ENCODE measurements at regions not wholly inside any gene's neighbourhood (a gene's known extent, or its start where the extent isn't known, plus 50 kb on each side); places are given as distances from the start of the nearest gene placed in this dataset.
"Not testable (repeated sequence)": the region's sequence is repeated elsewhere in the genome, so short reads cannot be mapped to it uniquely, and the experiment has no call there.

DNA sequence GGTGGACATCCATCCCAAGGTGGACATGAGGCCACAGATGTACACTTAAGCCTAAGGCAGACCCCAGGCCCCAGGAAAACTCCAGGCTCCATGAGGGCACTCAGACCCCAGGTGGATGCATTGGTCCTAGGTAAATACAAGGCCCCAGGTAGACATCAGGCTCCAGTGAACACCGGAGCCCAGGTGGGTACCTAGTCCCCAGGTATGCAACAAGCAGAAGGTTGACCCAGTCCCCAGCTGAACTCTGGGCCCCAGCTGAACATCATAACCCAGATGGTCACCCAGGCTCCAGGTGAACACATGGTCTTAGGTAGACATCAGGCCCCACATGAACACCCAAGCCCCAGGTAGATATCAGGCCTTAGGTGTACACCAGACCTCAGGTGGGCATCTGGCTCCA lies 1271.9 kb downstream of the FOXD4L5 start:
- TF ChIP-seq, protein P1, sequence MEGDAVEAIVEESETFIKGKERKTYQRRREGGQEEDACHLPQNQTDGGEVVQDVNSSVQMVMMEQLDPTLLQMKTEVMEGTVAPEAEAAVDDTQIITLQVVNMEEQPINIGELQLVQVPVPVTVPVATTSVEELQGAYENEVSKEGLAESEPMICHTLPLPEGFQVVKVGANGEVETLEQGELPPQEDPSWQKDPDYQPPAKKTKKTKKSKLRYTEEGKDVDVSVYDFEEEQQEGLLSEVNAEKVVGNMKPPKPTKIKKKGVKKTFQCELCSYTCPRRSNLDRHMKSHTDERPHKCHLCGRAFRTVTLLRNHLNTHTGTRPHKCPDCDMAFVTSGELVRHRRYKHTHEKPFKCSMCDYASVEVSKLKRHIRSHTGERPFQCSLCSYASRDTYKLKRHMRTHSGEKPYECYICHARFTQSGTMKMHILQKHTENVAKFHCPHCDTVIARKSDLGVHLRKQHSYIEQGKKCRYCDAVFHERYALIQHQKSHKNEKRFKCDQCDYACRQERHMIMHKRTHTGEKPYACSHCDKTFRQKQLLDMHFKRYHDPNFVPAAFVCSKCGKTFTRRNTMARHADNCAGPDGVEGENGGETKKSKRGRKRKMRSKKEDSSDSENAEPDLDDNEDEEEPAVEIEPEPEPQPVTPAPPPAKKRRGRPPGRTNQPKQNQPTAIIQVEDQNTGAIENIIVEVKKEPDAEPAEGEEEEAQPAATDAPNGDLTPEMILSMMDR (IDR thresholded peaks at IDR 0.05) = not testable (repeated sequence)
- not testable (repeated sequence) for TF ChIP-seq POLR2A (IDR thresholded peaks at IDR 0.05); POLR2AphosphoS5 (IDR thresholded peaks at IDR 0.05; ENCODE audit: insufficient read depth in 1 of 2, low read depth in 1 of 2)
